HG02884 (cell line): ENCODE measurements at regions not wholly inside any gene's neighbourhood (a gene's known extent, or its start where the extent isn't known, plus 50 kb on each side); places are given as distances from the start of the nearest gene placed in this dataset.

Experiments used
- ATAC-seq: cut with Tn5 transposase; IDR thresholded peaks from one replicate; pipeline ENCODE4 v1.9.1; 2021; ENCODE audit warnings: mild to moderate bottlenecking, moderate library complexity; ENCODE audit not compliant: unreplicated experiment

- no peak for ATAC-seq
Observed at GRCh38 chr6:134472661-134473060, 154.7 kb upstream of the SGK1 start.

GRCh38 chr6:134472046-134472445 is 154.1 kb upstream of the SGK1 start:
- no peak for ATAC-seq

GRCh38 chr6:134470457-134470975 is 152.6 kb upstream of the SGK1 start:
- ATAC-seq, result no peak

GRCh38 chr6:134469702-134470456 is 152.0 kb upstream of the SGK1 start:
- ATAC-seq, result no peak

GRCh38 chr6:134468633-134469032 is 150.7 kb upstream of the SGK1 start:
- no peak for ATAC-seq

GRCh38 chr6:134467620-134468019 is 149.7 kb upstream of the SGK1 start:
- ATAC-seq, result no peak

- no peak for ATAC-seq
Observed at GRCh38 chr6:134466771-134467525, 149.0 kb upstream of the SGK1 start.

- no peak for ATAC-seq
Observed at GRCh38 chr6:134464690-134465411, 146.9 kb upstream of the SGK1 start.

- no peak for ATAC-seq
Observed at GRCh38 chr6:134458857-134459657, 141.1 kb upstream of the SGK1 start.

GRCh38 chr6:134457941-134458340 is 140.0 kb upstream of the SGK1 start:
- no peak for ATAC-seq

- no peak for ATAC-seq
Observed at GRCh38 chr6:134456226-134456625, 138.3 kb upstream of the SGK1 start.

- ATAC-seq, result no peak
Observed at GRCh38 chr6:134455319-134455718, 137.4 kb upstream of the SGK1 start.

- no peak for ATAC-seq
Observed at GRCh38 chr6:134454794-134455193, 136.9 kb upstream of the SGK1 start.

GRCh38 chr6:134453792-134454510 is 136.0 kb upstream of the SGK1 start:
- no peak for ATAC-seq

- ATAC-seq, result no peak
Observed at GRCh38 chr6:134452906-134453305, 135.0 kb upstream of the SGK1 start.

GRCh38 chr6:134451529-134451928 is 133.6 kb upstream of the SGK1 start:
- no peak for ATAC-seq

GRCh38 chr6:134449781-134450180 is 131.9 kb upstream of the SGK1 start:
- no peak for ATAC-seq

- no peak for ATAC-seq
Observed at GRCh38 chr6:134449004-134449403, 131.1 kb upstream of the SGK1 start.

- no peak for ATAC-seq
Observed at GRCh38 chr6:134447883-134448387, 130.0 kb upstream of the SGK1 start.

GRCh38 chr6:134447423-134447822 is 129.5 kb upstream of the SGK1 start:
- ATAC-seq, result no peak
